ENCODE measurements at regions not wholly inside any gene's neighbourhood (a gene's known extent, or its start where the extent isn't known, plus 50 kb on each side); places are given as distances from the start of the nearest gene placed in this dataset.

GRCh38 chr5:101950019-101950418, 346.1 kb downstream of the SLCO4C1 start:
- DNase-seq (ENCODE audit: extremely low spot score): no peak
- POLR2A ChIA-PET: no interaction called here
- TF ChIP-seq CTCF (IDR thresholded peaks at IDR 0.05; ENCODE audit: control extremely low read depth, extremely low read depth, low read depth, missing control alignments): no peak
- CTCF ChIA-PET: no interaction called here

GRCh38 chr5:101948615-101949014, 347.5 kb downstream of the SLCO4C1 start:
- no peak for DNase-seq (ENCODE audit: extremely low spot score)
- ChIA-PET POLR2A (no interaction called here), CTCF (no interaction called here)
- no peak for TF ChIP-seq CTCF (IDR thresholded peaks at IDR 0.05; ENCODE audit: control extremely low read depth, extremely low read depth, low read depth, missing control alignments)

- DNase-seq (ENCODE audit: extremely low spot score): no peak
- ChIA-PET CTCF (interaction anchor here (0.8 to 3.3 kb wide), 5 partner anchors 14 to 618 kb away, joined by 3 to 22 read pairs (median 7); no protein-coding TSS in a partner anchor), POLR2A (no interaction called here)
- TF ChIP-seq CTCF (IDR thresholded peaks at IDR 0.05; ENCODE audit: control extremely low read depth, extremely low read depth, low read depth, missing control alignments): no peak
Measured at GRCh38 chr5:101943784-101944183, 352.3 kb downstream of the SLCO4C1 start.

- DNase-seq (ENCODE audit: extremely low spot score): peak; percentile 14
- CTCF ChIA-PET: interaction anchor here (0.7 to 3.3 kb wide), 21 partner anchors 9 to 564 kb away, joined by 3 to 22 read pairs (median 4); no protein-coding TSS in a partner anchor
- POLR2A ChIA-PET: no interaction called here
- peak; percentile 62 for TF ChIP-seq CTCF (IDR thresholded peaks at IDR 0.05; ENCODE audit: control extremely low read depth, extremely low read depth, low read depth, missing control alignments)
Measured at GRCh38 chr5:101942321-101942882, 353.7 kb downstream of the SLCO4C1 start.

- CTCF ChIA-PET: no interaction called here
- TF ChIP-seq CTCF (IDR thresholded peaks at IDR 0.05; ENCODE audit: control extremely low read depth, extremely low read depth, low read depth, missing control alignments): no peak
- no peak for DNase-seq (ENCODE audit: extremely low spot score)
- POLR2A ChIA-PET: no interaction called here
Measured at GRCh38 chr5:101937041-101937440, 359.0 kb downstream of the SLCO4C1 start.

- CTCF ChIA-PET: no interaction called here
- no peak for DNase-seq (ENCODE audit: extremely low spot score)
- POLR2A ChIA-PET: no interaction called here
- TF ChIP-seq CTCF (IDR thresholded peaks at IDR 0.05; ENCODE audit: control extremely low read depth, extremely low read depth, low read depth, missing control alignments): no peak
Measured at GRCh38 chr5:101935086-101935485, 361.0 kb downstream of the SLCO4C1 start.
